Fibroblast of lung (primary cell): ENCODE measurements at regions not wholly inside any gene's neighbourhood (a gene's known extent, or its start where the extent isn't known, plus 50 kb on each side); places are given as distances from the start of the nearest gene placed in this dataset.

Experiments used
- DNase-seq, 2 donors: peaks; one replicate each; pipeline versions ENCODE4 v3.0.0 to v3.0.0-alpha.2; 2010; ENCODE audit warnings: low read depth in 2 of 2
- H2AFZ ChIP-seq: 2 replicates; pipeline ENCODE4 v1.5.1; 2012; ENCODE audit warnings: low read length, control low read depth, inconsistent platforms
- H3K27ac ChIP-seq: 2 replicates; pipeline ENCODE4 v1.5.1; 2011; ENCODE audit warnings: low read length, control low read depth; ENCODE audit not compliant: insufficient read depth
- H3K27me3 ChIP-seq: 2 replicates; pipeline ENCODE4 v1.5.1; 2011; ENCODE audit warnings: mild to moderate bottlenecking, low read length; ENCODE audit not compliant: control insufficient read depth, insufficient read depth
- H3K36me3 ChIP-seq: 2 replicates; pipeline ENCODE4 v1.5.1; 2011; ENCODE audit warnings: low read length; ENCODE audit not compliant: control insufficient read depth, insufficient read depth
- H3K4me1 ChIP-seq: 2 replicates; pipeline ENCODE4 v1.5.1; 2011; ENCODE audit warnings: low read length; ENCODE audit not compliant: control insufficient read depth, insufficient read depth; ENCODE audit errors: extremely low read depth
- H3K4me2 ChIP-seq: 2 replicates; pipeline ENCODE4 v1.5.1; 2011; ENCODE audit warnings: low read length, control low read depth; ENCODE audit not compliant: insufficient read depth; ENCODE audit errors: extremely low read depth
- H3K4me3 ChIP-seq, 4 experiments: fragments of 200-600 bp in 1 of 4; sonication (generic) in 1 of 4; replicated peaks in 1 of 4; 2 replicates each; pipeline ENCODE4 v1.5.1; 2011 to 2016; ENCODE audit warnings: low read length in 4 of 4, low read depth in 3 of 4, mild to moderate bottlenecking in 3 of 4, control low read depth in 2 of 4, inconsistent platforms in 1 of 4, mixed read lengths in 1 of 4; ENCODE audit not compliant: insufficient read depth in 1 of 4; ENCODE audit errors: control extremely low read depth in 1 of 4
- H3K79me2 ChIP-seq: 2 replicates; pipeline ENCODE4 v1.5.1; 2012; ENCODE audit warnings: mild to moderate bottlenecking, low read length, inconsistent platforms; ENCODE audit not compliant: control insufficient read depth, insufficient read depth
- H3K9ac ChIP-seq: 2 replicates; pipeline ENCODE4 v1.5.1; 2011; ENCODE audit warnings: mild to moderate bottlenecking, low read length, control low read depth; ENCODE audit not compliant: insufficient read depth
- H3K9me3 ChIP-seq: 2 replicates; pipeline ENCODE4 v1.5.1; 2012; ENCODE audit warnings: low read depth, low read length; ENCODE audit not compliant: control insufficient read depth, insufficient read depth
- H4K20me1 ChIP-seq: 2 replicates; pipeline ENCODE4 v1.5.1; 2011; ENCODE audit warnings: low read length; ENCODE audit not compliant: control insufficient read depth, insufficient read depth; ENCODE audit errors: extremely low read depth
- EZH2 ChIP-seq: IDR thresholded peaks from 2 replicates; pipeline ENCODE4 v1.5.1; 2012; ENCODE audit warnings: low read length, control low read depth, mild to moderate bottlenecking; ENCODE audit errors: missing control alignments
- TF ChIP-seq, protein P1 (sequence below), 2 donors: IDR thresholded peaks in 1 of 2; conservative IDR thresholded peaks in 1 of 2; 1 replicate in 1 of 2; 2 replicates in 1 of 2; pipeline ENCODE4 v1.5.1; 2011 to 2012; ENCODE audit warnings: low read length in 2 of 2, control low read depth in 1 of 2, inconsistent platforms in 1 of 2, low read depth in 1 of 2, mild to moderate bottlenecking in 1 of 2

DNA sequence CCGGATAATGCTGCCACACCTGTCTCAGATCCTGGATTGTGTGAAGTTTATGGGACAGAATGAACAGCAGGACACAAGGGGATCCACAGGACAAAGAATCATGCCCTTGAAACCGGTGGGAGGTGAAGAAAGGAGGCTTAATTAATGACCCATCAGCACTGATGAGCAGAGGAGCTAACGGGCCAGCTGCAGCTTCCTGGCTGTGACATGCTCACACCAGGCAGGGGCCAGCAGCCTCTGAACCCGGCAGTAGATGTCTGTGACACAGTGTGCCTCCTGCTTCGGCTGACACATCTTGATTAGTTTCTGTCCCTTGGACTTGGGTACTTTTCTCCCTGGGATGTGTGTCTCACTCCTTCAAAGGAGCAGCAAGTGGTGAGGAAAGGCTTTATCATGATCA lies 328.8 kb upstream of the BRINP1 start:
- Histone ChIP-seq H3K27ac (no peak overlapping the region), H4K20me1 (no peaks in the 10 kb centered on the region), H3K36me3 (no peaks in the 10 kb centered on the region), H3K27me3 (no peaks in the 10 kb centered on the region), H3K9me3 (no peaks in the 10 kb centered on the region), H3K4me1 (no peaks in the 10 kb centered on the region), H3K4me2 (no peak overlapping the region), H3K9ac (no peak overlapping the region), H3K4me3 (no peak overlapping the region), H2AFZ (no peak overlapping the region), H3K79me2 (no peaks in the 10 kb centered on the region)
- DNase-seq = no peak
- no peak for TF ChIP-seq EZH2
- TF ChIP-seq, protein P1, sequence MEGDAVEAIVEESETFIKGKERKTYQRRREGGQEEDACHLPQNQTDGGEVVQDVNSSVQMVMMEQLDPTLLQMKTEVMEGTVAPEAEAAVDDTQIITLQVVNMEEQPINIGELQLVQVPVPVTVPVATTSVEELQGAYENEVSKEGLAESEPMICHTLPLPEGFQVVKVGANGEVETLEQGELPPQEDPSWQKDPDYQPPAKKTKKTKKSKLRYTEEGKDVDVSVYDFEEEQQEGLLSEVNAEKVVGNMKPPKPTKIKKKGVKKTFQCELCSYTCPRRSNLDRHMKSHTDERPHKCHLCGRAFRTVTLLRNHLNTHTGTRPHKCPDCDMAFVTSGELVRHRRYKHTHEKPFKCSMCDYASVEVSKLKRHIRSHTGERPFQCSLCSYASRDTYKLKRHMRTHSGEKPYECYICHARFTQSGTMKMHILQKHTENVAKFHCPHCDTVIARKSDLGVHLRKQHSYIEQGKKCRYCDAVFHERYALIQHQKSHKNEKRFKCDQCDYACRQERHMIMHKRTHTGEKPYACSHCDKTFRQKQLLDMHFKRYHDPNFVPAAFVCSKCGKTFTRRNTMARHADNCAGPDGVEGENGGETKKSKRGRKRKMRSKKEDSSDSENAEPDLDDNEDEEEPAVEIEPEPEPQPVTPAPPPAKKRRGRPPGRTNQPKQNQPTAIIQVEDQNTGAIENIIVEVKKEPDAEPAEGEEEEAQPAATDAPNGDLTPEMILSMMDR (conservative IDR thresholded peaks at IDR 0.05 in 1 of 2, IDR thresholded peaks at IDR 0.05 in 1 of 2; ENCODE audit: low read depth in 1 of 2, low read length in 2 of 2) = no peak

DNA sequence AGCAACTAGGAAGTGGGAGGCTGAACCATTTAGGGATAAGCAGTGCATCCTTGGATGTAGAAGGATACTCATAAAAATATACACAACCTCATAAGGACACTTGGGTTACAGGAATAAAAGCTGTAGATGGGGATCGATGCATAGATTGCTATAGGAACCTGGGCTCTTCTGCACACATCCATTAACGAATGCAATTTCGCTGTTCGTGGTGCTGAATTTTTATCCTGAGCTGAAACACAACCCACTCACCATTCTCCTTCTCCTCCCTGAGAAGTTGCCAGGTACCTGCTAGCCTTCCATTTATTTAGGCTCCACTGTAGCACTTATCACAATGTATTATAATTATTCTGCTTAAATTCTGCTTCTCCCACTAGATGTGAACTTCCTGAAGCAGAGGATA lies 320.6 kb upstream of the BRINP1 start:
- Histone ChIP-seq H3K4me2 (no peak overlapping the region), H2AFZ (no peak overlapping the region), H3K4me1 (no peaks in the 10 kb centered on the region), H3K9me3 (no peaks in the 10 kb centered on the region), H3K27me3 (no peaks in the 10 kb centered on the region), H3K4me3 (no peak overlapping the region), H3K27ac (no peak overlapping the region), H4K20me1 (no peaks in the 10 kb centered on the region), H3K79me2 (no peaks in the 10 kb centered on the region), H3K9ac (no peak overlapping the region), H3K36me3 (no peaks in the 10 kb centered on the region)
- TF ChIP-seq EZH2 = no peak
- TF ChIP-seq, protein P1 (conservative IDR thresholded peaks at IDR 0.05 in 1 of 2, IDR thresholded peaks at IDR 0.05 in 1 of 2; ENCODE audit: low read depth in 1 of 2, low read length in 2 of 2) = no peak
- DNase-seq = no peak

DNA sequence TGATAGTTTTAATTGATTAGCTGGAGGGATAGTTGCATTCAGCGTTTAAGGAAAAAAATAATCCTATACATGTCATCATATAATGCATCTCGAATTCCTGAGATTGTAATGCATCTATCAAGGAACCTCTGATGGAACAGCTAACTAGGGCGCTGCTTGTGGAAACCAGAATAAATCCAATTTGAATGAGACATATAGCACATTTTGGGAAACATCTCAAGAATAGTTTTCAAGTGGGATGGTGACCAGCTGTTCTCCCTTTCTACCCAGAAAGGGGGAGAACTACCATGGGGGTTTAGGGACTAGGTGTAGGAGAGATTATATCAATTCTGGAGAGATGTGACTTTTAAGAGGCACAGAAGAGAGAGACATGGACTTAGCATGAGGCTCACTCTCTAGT lies 319.3 kb upstream of the BRINP1 start:
- no peak for DNase-seq
- Histone ChIP-seq H3K9ac (no peak overlapping the region), H3K79me2 (no peaks in the 10 kb centered on the region), H3K4me3 (no peak overlapping the region), H2AFZ (no peak overlapping the region), H3K36me3 (no peaks in the 10 kb centered on the region), H4K20me1 (no peaks in the 10 kb centered on the region), H3K9me3 (no peaks in the 10 kb centered on the region), H3K27me3 (no peaks in the 10 kb centered on the region), H3K4me2 (no peak overlapping the region), H3K4me1 (no peaks in the 10 kb centered on the region), H3K27ac (no peak overlapping the region)
- TF ChIP-seq, protein P1 (conservative IDR thresholded peaks at IDR 0.05 in 1 of 2, IDR thresholded peaks at IDR 0.05 in 1 of 2; ENCODE audit: low read depth in 1 of 2, low read length in 2 of 2) = no peak
- no peak for TF ChIP-seq EZH2
